ENCODE measurements at regions not wholly inside any gene's neighbourhood (a gene's known extent, or its start where the extent isn't known, plus 50 kb on each side); places are given as distances from the start of the nearest gene placed in this dataset.
"Not testable (repeated sequence)": the region's sequence is repeated elsewhere in the genome, so short reads cannot be mapped to it uniquely, and the experiment has no call there.

DNA sequence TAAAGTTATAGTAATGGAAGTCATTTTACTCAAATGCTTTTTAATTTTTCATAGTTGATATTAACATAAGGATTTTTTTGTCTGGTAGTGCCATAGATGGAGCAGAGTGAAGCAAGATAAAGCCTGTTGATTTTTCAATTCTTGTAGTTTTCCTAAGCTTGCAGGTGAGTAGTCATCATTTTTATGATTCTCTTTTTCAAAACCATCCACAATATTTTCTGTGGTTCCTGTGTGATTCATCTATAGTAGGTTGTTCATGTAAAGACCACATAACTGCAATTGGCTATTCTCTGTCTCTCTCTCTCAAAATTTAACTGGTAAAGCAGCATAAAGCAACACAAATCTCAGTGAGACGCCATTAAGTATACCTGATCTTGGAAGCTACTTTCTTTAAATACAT is 711.5 kb downstream of the TTLL7 start:
- not testable (repeated sequence) for H3K4me1 ChIP-seq; ATAC-seq (ENCODE audit: low FRiP score in 2 of 2); H3K36me3 ChIP-seq; H3K27me3 ChIP-seq; DNase-seq; H3K27ac ChIP-seq; H3K9me3 ChIP-seq; H3K4me3 ChIP-seq
- 84 to 93% methylated on average over 1 of the region's 1 CpG for WGBS, 2 donors

DNA sequence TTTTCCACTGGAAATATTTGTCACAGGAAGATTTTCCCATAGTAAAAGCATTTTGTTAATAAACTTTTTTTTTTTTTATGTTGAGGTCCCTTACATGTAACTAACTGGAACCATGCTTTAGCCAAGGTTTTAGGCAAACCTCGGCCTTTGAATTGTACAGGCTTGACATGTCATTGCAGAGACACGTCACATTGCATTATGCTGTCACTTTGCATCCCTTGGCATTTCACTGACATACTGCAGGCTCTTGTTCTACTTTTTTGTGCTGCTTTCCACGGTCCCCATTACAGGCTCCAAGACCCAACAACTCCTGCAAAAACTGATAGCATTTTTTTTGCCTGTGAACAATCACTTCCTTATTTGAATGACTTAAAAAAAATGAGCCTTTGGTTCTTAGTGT is 724.3 kb downstream of the TTLL7 start:
- not testable (repeated sequence) for H3K27me3 ChIP-seq; H3K9me3 ChIP-seq; H3K27ac ChIP-seq; H3K4me1 ChIP-seq; DNase-seq; ATAC-seq (ENCODE audit: low FRiP score in 2 of 2); H3K4me3 ChIP-seq; H3K36me3 ChIP-seq
- WGBS, 2 donors: 59 to 66% methylated on average over 3 of the region's 3 CpGs

DNA sequence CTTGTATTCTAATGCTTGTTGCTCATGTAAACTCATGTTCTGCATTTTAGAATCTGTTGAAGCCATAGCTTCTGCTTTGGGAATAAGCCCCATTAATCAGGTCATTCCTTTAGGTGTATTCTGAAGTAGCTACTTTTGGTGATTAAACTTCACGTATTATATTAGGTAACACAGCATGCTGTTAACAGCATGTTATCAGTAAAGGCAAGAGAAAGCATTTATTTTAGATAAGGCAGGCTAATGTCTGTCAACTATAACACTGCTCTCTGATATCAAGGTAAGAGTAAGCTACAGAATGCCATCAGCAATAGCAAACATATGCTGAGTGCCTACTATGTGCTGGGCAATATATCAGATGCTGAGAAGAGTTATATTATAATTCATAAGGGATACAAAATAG is 726.4 kb downstream of the TTLL7 start:
- H3K27me3 ChIP-seq; H3K27ac ChIP-seq; H3K4me1 ChIP-seq; H3K9me3 ChIP-seq; H3K36me3 ChIP-seq; DNase-seq; H3K4me3 ChIP-seq; ATAC-seq (ENCODE audit: low FRiP score in 2 of 2): not testable (repeated sequence)
- 65 to 72% methylated on average over 1 of the region's 1 CpG for WGBS, 2 donors

DNA sequence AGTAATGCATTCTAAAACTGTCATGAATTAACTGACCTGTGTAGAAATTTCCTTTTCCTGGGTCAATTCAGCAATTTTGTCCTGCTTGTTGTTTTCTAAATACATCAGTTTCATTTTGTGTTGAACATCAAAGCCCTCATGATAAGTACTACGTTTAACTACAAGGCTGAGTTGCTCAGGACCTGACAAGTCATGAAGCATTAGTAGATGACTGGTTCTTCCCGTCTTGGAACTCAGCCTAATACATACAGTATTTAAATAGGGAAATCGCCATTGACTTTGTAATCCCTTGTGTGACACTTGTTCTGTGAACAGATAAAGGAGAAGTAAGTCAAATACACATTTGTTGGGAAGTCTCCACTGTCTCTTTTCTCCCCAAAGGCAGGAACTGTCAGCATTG is 727.1 kb downstream of the TTLL7 start:
- WGBS, 2 donors: 37 to 51% methylated on average over 3 of the region's 3 CpGs
- DNase-seq, H3K36me3 ChIP-seq: not testable (repeated sequence)

DNA sequence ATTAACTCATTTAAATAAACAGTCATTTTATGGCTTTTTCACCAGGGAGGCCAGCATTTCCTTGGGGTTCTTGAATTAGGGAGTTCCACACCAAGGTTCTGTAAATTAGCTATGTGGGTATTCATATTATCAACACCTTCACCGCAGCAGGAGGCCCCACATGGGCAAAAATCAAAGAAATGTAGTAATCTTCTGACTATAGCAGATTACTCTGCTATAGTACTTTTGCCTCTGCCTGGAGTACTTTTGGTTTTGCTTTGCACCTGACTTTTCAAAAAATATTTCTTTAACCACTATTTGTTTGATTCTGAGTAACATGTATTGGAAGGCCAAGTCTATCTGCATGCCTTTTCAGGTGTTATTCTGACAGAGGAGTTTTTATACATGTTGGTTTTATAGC is 728.1 kb downstream of the TTLL7 start:
- 40% methylated on average over 1 of the region's 1 CpG for WGBS, 2 donors

More for the DNA sequence above, 727.1 kb downstream of the TTLL7 start:
- not testable (repeated sequence) for ATAC-seq (ENCODE audit: low FRiP score in 2 of 2); H3K4me3 ChIP-seq; H3K9me3 ChIP-seq; H3K27ac ChIP-seq; H3K27me3 ChIP-seq; H3K4me1 ChIP-seq

DNA sequence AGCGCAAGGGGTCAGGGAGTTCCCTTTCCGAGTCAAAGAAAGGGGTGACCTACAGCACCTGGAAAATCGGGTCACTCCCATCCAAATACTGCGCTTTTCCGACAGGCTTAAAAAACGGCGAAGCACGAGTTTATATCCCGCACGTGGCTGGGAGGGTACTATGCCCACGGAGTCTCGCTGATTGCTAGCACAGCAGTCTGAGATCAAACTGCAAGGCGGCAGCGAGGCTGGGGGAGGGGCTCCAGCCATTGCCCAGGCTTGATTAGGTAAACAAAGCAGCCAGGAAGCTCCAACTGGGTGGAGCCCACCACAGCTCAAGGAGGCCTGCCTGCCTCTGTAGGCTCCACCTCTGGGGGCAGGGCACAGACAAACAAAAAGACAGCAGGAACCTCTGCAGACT is 735.1 kb downstream of the TTLL7 start:
- H3K4me1 ChIP-seq; H3K4me3 ChIP-seq; ATAC-seq (ENCODE audit: low FRiP score in 2 of 2); DNase-seq; H3K9me3 ChIP-seq; H3K27me3 ChIP-seq; H3K27ac ChIP-seq; H3K36me3 ChIP-seq: not testable (repeated sequence)
- 95 to 100% methylated on average over 1 to 12 of the region's 14 CpGs for WGBS, 2 donors

More for the DNA sequence above, 728.1 kb downstream of the TTLL7 start:
- not testable (repeated sequence) for H3K27ac ChIP-seq; DNase-seq; H3K4me3 ChIP-seq; H3K9me3 ChIP-seq; ATAC-seq (ENCODE audit: low FRiP score in 2 of 2); H3K4me1 ChIP-seq; H3K36me3 ChIP-seq; H3K27me3 ChIP-seq

DNA sequence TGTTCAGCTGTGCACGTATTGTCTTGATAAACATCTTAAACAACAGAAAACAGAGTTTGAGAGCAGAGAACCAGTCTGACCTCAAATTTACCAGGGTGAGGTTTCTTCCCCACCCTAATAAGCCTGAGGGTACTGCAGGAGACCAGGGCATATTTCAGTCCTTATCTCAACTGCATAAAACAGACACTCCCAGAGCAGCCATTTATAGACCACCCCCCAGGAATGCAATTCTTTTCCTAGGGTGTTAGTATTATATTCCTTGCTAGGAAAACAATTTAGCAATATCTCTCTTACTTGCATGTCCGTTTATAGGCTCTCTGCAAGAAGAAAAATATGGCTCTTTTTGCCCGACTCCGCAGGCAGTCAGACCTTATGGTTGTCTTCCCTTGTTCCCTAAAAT is 747.2 kb downstream of the TTLL7 start:
- H3K4me3 ChIP-seq; H3K36me3 ChIP-seq; H3K4me1 ChIP-seq; ATAC-seq (ENCODE audit: low FRiP score in 2 of 2); H3K27ac ChIP-seq; H3K27me3 ChIP-seq; DNase-seq: not testable (repeated sequence)
- peaks cover 0 to 12% (median 5%) of the 10 kb centered on the region in 4 donors for H3K9me3 ChIP-seq
- 92 to 97% methylated on average over 4 of the region's 4 CpGs for WGBS, 2 donors

DNA sequence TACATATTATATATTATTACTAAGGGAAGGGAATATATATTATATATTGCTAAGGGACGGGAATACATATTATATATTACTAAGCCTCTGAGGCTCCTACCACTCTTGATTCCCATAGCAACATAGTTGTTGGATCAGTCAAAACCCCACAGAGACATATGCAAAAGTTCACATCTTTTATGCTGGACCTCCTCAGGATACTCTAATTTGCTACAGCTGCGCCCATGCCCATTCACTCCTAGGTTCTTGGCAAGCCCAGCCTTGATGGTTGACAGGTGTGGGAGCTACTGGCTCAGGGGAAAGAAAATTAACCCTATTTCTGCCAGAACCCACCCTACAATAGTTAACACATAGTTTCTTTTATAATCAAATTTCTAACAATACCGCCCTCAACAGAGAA is 752.2 kb downstream of the TTLL7 start:
- not testable (repeated sequence) for DNase-seq; H3K27me3 ChIP-seq; H3K9me3 ChIP-seq; H3K4me1 ChIP-seq; H3K36me3 ChIP-seq; H3K27ac ChIP-seq; ATAC-seq (ENCODE audit: low FRiP score in 2 of 2); H3K4me3 ChIP-seq
- WGBS, 2 donors: 97 to 100% methylated on average over 3 of the region's 3 CpGs

DNA sequence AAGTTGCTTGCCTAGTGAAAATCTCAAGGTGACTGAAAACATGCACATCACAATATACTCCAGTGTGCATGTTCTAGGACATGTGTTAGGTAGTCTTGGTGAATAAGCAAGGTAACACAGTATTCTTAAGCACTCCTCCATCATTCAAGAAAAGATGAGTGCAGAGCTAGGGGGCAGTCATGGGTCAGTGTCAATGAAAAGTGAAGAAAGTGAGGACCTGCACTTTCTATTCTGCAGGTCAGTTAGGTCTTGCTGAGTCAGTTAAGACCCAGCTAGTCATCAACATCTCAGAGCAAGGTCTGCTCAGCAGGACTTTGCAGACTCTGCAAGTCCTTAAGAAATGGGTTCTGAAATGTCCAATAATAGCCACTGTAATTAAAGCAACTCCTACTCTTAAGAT is 754.1 kb downstream of the TTLL7 start:
- ATAC-seq (ENCODE audit: low FRiP score in 2 of 2); DNase-seq; H3K4me3 ChIP-seq; H3K27me3 ChIP-seq; H3K36me3 ChIP-seq; H3K4me1 ChIP-seq; H3K9me3 ChIP-seq; H3K27ac ChIP-seq: not testable (repeated sequence)

DNA sequence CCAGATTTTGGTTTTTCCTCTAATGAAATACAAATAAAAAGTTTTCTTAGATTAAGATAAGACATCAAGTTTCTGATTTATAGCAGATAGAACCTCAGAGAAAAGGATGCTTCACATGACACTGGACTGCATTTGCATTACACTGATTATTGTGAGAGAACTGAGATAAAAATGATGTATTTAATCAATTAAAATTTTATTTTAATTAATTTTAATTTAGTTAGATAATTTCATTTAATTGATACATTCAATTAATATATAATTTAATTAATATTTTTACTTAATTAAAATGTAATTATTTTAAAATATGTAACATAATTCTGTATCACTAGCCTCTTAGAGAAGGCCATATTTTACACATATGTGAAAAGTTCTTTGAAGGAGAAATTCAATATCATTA is 759.4 kb downstream of the TTLL7 start:
- not testable (repeated sequence) for H3K9me3 ChIP-seq; H3K4me1 ChIP-seq; H3K27me3 ChIP-seq; ATAC-seq (ENCODE audit: low FRiP score in 2 of 2); H3K27ac ChIP-seq; H3K4me3 ChIP-seq; DNase-seq; H3K36me3 ChIP-seq

DNA sequence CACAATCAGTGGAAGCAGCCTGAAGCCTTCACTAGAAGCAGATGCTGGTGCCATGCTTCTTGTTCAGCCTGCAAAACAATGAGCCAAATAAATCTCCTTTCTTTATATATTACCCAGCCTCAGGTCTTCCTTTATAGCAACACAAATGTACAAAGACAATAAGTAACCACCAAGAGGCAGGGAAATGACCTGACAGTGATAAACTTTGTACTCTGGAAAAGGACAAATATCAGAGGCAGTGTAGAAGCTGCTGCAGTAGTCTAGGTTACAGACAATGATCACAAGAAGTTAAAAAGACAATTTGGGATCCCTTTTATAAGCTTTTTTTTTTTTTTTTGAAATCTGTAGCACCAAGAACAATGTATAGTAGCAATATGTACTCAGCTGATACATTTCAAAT is 760.3 kb downstream of the TTLL7 start:
- not testable (repeated sequence) for H3K27ac ChIP-seq; H3K4me3 ChIP-seq; H3K27me3 ChIP-seq; H3K9me3 ChIP-seq; DNase-seq; ATAC-seq (ENCODE audit: low FRiP score in 2 of 2); H3K4me1 ChIP-seq; H3K36me3 ChIP-seq

DNA sequence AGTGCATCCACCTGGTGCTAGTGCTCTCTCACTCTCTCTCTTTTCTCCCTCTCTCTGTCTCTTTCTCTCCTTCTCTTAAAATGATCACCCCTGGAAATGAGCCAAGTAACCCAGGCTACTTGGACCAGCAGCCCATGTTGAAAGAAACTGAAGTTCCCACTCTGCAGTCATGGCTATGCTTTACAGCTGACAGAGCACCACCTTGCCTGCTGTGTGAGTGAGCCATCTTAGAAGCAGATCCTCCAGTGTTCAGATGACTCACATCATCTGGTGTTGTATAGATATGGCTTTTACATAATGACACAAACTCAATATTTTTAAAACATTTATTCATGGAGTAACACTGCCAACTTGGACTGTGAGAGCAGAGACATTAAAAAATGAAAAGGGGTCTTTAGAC is 779.1 kb downstream of the TTLL7 start:
- not testable (repeated sequence) for ATAC-seq (ENCODE audit: low FRiP score in 2 of 2); H3K36me3 ChIP-seq; H3K9me3 ChIP-seq; H3K27ac ChIP-seq; H3K4me3 ChIP-seq; H3K4me1 ChIP-seq; H3K27me3 ChIP-seq; DNase-seq

DNA sequence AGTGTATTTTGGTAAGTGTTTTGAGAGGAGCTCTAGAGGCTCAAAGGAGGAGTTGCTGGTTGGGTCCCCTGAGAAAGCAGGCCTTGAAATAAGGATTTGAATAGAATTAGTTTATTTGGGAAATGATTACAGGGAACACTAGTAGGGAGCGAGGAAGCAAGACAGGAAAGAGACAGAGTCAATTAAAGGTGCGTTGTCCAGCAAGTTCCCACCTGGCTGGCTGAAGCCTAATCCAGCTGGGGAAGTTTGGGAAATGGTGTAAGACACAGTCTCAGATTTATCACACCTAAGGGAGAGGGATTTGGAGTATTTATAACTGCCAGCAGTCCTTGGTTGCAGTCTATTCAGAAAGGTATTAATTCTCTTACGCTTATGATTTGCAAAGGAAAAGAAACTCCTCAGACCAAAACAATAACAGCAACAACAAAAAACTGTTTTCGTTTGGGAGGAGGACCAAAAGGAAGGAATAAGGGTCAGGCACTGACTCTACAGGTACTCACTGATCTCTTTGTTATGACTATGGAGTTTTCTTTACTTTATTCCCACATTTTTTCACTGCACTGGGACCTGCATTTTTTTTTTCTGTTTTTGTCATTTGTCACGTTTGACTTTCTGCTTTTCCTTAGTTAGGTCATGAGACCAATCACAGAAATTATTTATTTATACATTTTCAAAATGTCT is 780.8 kb downstream of the TTLL7 start:
- not testable (repeated sequence) for ATAC-seq (ENCODE audit: low FRiP score in 2 of 2); H3K27ac ChIP-seq; H3K4me3 ChIP-seq; H3K9me3 ChIP-seq; H3K4me1 ChIP-seq; DNase-seq; H3K27me3 ChIP-seq; H3K36me3 ChIP-seq
- WGBS, 2 donors: 66 to 68% methylated on average over 5 of the region's 5 CpGs

DNA sequence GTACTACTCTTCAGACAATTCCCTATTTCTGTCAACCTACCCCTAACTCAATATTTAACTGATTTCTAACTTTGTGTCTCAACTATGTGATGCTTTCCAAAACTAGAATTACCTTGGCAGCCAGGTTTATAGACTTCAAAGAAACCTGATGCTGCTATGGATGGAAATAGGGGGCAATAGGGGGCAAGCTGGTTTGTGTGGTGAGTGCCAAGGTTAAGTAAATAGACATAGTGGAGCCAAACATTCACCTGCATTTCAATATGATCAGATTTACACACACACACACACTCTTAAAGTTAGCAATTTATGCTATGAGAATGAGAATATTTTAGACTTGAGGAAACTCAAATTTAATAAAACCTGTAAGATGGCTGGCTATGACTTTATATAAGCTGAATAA is 784.6 kb downstream of the TTLL7 start:
- H3K4me3 ChIP-seq; H3K9me3 ChIP-seq; ATAC-seq (ENCODE audit: low FRiP score in 2 of 2); H3K4me1 ChIP-seq; H3K36me3 ChIP-seq; H3K27ac ChIP-seq; H3K27me3 ChIP-seq; DNase-seq: not testable (repeated sequence)

Measured in upper lobe of left lung (tissue), 6 donors.